ENCODE measurements at regions not wholly inside any gene's neighbourhood (a gene's known extent, or its start where the extent isn't known, plus 50 kb on each side); places are given as distances from the start of the nearest gene placed in this dataset.
"Not testable (repeated sequence)": the region's sequence is repeated elsewhere in the genome, so short reads cannot be mapped to it uniquely, and the experiment has no call there.

- no peak for DNase-seq
These were observed 133.0 kb upstream of the C1QTNF7 start for GRCh38 chr4:15294832-15295231.

GRCh38 chr4:15295421-15296162, 132.2 kb upstream of the C1QTNF7 start:
- no peak for DNase-seq

- DNase-seq: no peak
These were observed 130.5 kb upstream of the C1QTNF7 start for GRCh38 chr4:15297344-15297743.

GRCh38 chr4:15299627-15300026, 128.2 kb upstream of the C1QTNF7 start:
- DNase-seq: no peak

- DNase-seq: no peak
These were observed 124.7 kb upstream of the C1QTNF7 start for GRCh38 chr4:15303052-15303641.

- no peak for DNase-seq
These were observed 112.9 kb upstream of the C1QTNF7 start for GRCh38 chr4:15314974-15315373.

- no peak for DNase-seq
These were observed 110.6 kb upstream of the C1QTNF7 start for GRCh38 chr4:15317246-15317645.

- no peak for DNase-seq
These were observed 109.0 kb upstream of the C1QTNF7 start for GRCh38 chr4:15318621-15319348.

- no peak for DNase-seq
These were observed 107.6 kb upstream of the C1QTNF7 start for GRCh38 chr4:15320121-15320678.

GRCh38 chr4:15322006-15322405, 105.8 kb upstream of the C1QTNF7 start:
- DNase-seq: no peak

- DNase-seq: no peak
These were observed 101.8 kb upstream of the C1QTNF7 start for GRCh38 chr4:15325987-15326386.

GRCh38 chr4:15327311-15328298, 100.2 kb upstream of the C1QTNF7 start:
- no peak for DNase-seq

- DNase-seq: no peak
These were observed 95.9 kb upstream of the C1QTNF7 start for GRCh38 chr4:15331930-15332329.

- DNase-seq: no peak
These were observed 95.5 kb upstream of the C1QTNF7 start for GRCh38 chr4:15332377-15332776.

GRCh38 chr4:15333692-15334633, 93.9 kb upstream of the C1QTNF7 start:
- no peak for DNase-seq

- no peak for DNase-seq
These were observed 91.2 kb upstream of the C1QTNF7 start for GRCh38 chr4:15336410-15337167.

GRCh38 chr4:15337168-15337657, 90.6 kb upstream of the C1QTNF7 start:
- DNase-seq: not testable (repeated sequence)

GRCh38 chr4:15339737-15340136, 88.1 kb upstream of the C1QTNF7 start:
- no peak for DNase-seq

GRCh38 chr4:15340332-15340731, 87.5 kb upstream of the C1QTNF7 start:
- DNase-seq: no peak
